Fibroblast of lung (primary cell): ENCODE measurements at regions not wholly inside any gene's neighbourhood (a gene's known extent, or its start where the extent isn't known, plus 50 kb on each side); places are given as distances from the start of the nearest gene placed in this dataset.

Experiments used
- DNase-seq, 2 donors: peaks; one replicate each; pipeline versions ENCODE4 v3.0.0 to v3.0.0-alpha.2; 2010; ENCODE audit warnings: low read depth in 2 of 2
- H2AFZ ChIP-seq: 2 replicates; pipeline ENCODE4 v1.5.1; 2012; ENCODE audit warnings: low read length, control low read depth, inconsistent platforms
- H3K27ac ChIP-seq: 2 replicates; pipeline ENCODE4 v1.5.1; 2011; ENCODE audit warnings: low read length, control low read depth; ENCODE audit not compliant: insufficient read depth
- H3K27me3 ChIP-seq: 2 replicates; pipeline ENCODE4 v1.5.1; 2011; ENCODE audit warnings: mild to moderate bottlenecking, low read length; ENCODE audit not compliant: control insufficient read depth, insufficient read depth
- H3K36me3 ChIP-seq: 2 replicates; pipeline ENCODE4 v1.5.1; 2011; ENCODE audit warnings: low read length; ENCODE audit not compliant: control insufficient read depth, insufficient read depth
- H3K4me1 ChIP-seq: 2 replicates; pipeline ENCODE4 v1.5.1; 2011; ENCODE audit warnings: low read length; ENCODE audit not compliant: control insufficient read depth, insufficient read depth; ENCODE audit errors: extremely low read depth
- H3K4me2 ChIP-seq: 2 replicates; pipeline ENCODE4 v1.5.1; 2011; ENCODE audit warnings: low read length, control low read depth; ENCODE audit not compliant: insufficient read depth; ENCODE audit errors: extremely low read depth
- H3K4me3 ChIP-seq, 4 experiments: fragments of 200-600 bp in 1 of 4; sonication (generic) in 1 of 4; replicated peaks in 1 of 4; 2 replicates each; pipeline ENCODE4 v1.5.1; 2011 to 2016; ENCODE audit warnings: low read length in 4 of 4, low read depth in 3 of 4, mild to moderate bottlenecking in 3 of 4, control low read depth in 2 of 4, inconsistent platforms in 1 of 4, mixed read lengths in 1 of 4; ENCODE audit not compliant: insufficient read depth in 1 of 4; ENCODE audit errors: control extremely low read depth in 1 of 4
- H3K79me2 ChIP-seq: 2 replicates; pipeline ENCODE4 v1.5.1; 2012; ENCODE audit warnings: mild to moderate bottlenecking, low read length, inconsistent platforms; ENCODE audit not compliant: control insufficient read depth, insufficient read depth
- H3K9ac ChIP-seq: 2 replicates; pipeline ENCODE4 v1.5.1; 2011; ENCODE audit warnings: mild to moderate bottlenecking, low read length, control low read depth; ENCODE audit not compliant: insufficient read depth
- H3K9me3 ChIP-seq: 2 replicates; pipeline ENCODE4 v1.5.1; 2012; ENCODE audit warnings: low read depth, low read length; ENCODE audit not compliant: control insufficient read depth, insufficient read depth
- H4K20me1 ChIP-seq: 2 replicates; pipeline ENCODE4 v1.5.1; 2011; ENCODE audit warnings: low read length; ENCODE audit not compliant: control insufficient read depth, insufficient read depth; ENCODE audit errors: extremely low read depth
- EZH2 ChIP-seq: IDR thresholded peaks from 2 replicates; pipeline ENCODE4 v1.5.1; 2012; ENCODE audit warnings: low read length, control low read depth, mild to moderate bottlenecking; ENCODE audit errors: missing control alignments
- TF ChIP-seq, protein P1 (sequence below), 2 donors: IDR thresholded peaks in 1 of 2; conservative IDR thresholded peaks in 1 of 2; 1 replicate in 1 of 2; 2 replicates in 1 of 2; pipeline ENCODE4 v1.5.1; 2011 to 2012; ENCODE audit warnings: low read length in 2 of 2, control low read depth in 1 of 2, inconsistent platforms in 1 of 2, low read depth in 1 of 2, mild to moderate bottlenecking in 1 of 2

DNA sequence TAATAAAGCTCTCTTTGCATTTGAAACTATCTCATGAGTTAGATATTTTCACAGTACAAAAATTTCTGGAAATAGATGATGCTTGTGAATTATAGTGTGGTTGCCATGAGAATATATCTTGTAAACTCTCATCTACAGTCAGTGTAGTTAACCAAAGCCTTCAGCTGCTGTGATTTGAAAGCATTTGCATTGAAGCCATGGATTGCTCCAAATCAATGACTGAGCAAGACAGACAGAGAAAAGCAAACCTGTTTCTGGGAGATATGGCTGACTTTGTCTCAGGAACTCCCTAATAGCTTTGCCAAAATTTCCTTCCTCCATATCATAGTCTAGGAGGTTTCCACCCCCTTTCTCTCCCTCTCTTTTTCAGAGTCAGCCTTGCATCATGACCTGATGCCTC, 955.3 kb downstream of the REEP3 start:
- no peak overlapping the region for H3K4me2 ChIP-seq
- no peaks in the 10 kb centered on the region for H3K9me3 ChIP-seq
- no peak overlapping the region for H2AFZ ChIP-seq
- no peaks in the 10 kb centered on the region for H3K27me3 ChIP-seq
- no peak overlapping the region for H3K4me3 ChIP-seq
- no peaks in the 10 kb centered on the region for H4K20me1 ChIP-seq
- DNase-seq = no peak
- H3K4me1 ChIP-seq = no peaks in the 10 kb centered on the region
- H3K27ac ChIP-seq = no peak overlapping the region
- TF ChIP-seq EZH2 = no peak
- TF ChIP-seq, protein P1, sequence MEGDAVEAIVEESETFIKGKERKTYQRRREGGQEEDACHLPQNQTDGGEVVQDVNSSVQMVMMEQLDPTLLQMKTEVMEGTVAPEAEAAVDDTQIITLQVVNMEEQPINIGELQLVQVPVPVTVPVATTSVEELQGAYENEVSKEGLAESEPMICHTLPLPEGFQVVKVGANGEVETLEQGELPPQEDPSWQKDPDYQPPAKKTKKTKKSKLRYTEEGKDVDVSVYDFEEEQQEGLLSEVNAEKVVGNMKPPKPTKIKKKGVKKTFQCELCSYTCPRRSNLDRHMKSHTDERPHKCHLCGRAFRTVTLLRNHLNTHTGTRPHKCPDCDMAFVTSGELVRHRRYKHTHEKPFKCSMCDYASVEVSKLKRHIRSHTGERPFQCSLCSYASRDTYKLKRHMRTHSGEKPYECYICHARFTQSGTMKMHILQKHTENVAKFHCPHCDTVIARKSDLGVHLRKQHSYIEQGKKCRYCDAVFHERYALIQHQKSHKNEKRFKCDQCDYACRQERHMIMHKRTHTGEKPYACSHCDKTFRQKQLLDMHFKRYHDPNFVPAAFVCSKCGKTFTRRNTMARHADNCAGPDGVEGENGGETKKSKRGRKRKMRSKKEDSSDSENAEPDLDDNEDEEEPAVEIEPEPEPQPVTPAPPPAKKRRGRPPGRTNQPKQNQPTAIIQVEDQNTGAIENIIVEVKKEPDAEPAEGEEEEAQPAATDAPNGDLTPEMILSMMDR (conservative IDR thresholded peaks at IDR 0.05 in 1 of 2, IDR thresholded peaks at IDR 0.05 in 1 of 2; ENCODE audit: low read depth in 1 of 2, low read length in 2 of 2) = no peak
- no peaks in the 10 kb centered on the region for H3K79me2 ChIP-seq
- no peaks in the 10 kb centered on the region for H3K36me3 ChIP-seq
- H3K9ac ChIP-seq = no peak overlapping the region

DNA sequence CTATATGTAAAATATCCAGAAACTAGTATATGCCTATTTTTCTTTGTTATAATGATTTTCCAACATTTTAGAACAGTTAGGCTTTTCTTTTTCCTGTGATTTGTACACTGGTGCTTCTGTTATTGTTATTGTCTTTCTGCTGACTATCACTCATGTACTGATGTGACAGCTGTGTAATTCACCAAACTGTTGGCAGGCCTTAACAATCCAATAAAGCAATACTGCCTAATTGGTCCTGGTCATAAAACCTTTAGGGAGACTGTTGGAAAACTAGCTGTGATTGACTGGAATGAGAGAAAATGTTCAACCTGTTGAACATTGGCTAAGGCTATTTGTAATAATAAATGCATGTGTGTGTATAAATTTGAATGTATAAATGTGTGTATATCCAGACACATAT, 956.6 kb downstream of the REEP3 start:
- no peak overlapping the region for H2AFZ ChIP-seq

DNA sequence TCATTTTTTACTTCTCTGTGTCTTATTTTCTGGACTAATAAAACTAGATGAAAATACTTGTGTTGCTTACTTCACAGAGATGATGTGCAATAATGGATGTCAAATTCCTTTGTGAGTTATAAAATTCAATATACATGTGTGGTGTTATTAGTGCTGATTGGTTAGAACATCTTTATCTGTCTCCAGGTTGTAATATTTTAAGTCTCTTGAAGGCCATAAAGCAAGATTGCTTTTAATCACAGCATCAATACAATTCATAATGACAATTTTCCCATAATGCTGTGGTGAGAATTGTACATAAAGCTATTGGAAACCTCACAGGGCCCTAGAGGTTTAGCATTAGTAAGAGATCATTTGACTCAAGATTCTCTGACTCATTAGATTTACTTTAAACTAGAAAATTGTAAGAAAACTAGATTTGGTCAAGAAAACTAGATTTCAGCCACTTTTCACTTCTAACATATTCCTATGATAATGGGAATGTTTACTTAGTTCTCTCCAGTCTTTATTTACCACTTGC, 963.7 kb downstream of the REEP3 start:
- TF ChIP-seq, protein P1 (conservative IDR thresholded peaks at IDR 0.05 in 1 of 2, IDR thresholded peaks at IDR 0.05 in 1 of 2; ENCODE audit: low read depth in 1 of 2, low read length in 2 of 2) = no peak
- no peak for TF ChIP-seq EZH2
- Histone ChIP-seq H3K9ac (no peak overlapping the region), H2AFZ (no peak overlapping the region), H3K4me3 (no peak overlapping the region), H3K4me1 (peaks cover 6% of the 10 kb centered on the region), H4K20me1 (no peaks in the 10 kb centered on the region), H3K9me3 (no peaks in the 10 kb centered on the region), H3K27me3 (no peaks in the 10 kb centered on the region), H3K4me2 (no peak overlapping the region), H3K79me2 (no peaks in the 10 kb centered on the region), H3K36me3 (no peaks in the 10 kb centered on the region), H3K27ac (no peak overlapping the region)
- DNase-seq = no peak

More for the DNA sequence above, 956.6 kb downstream of the REEP3 start:
- Histone ChIP-seq H3K79me2 (no peaks in the 10 kb centered on the region), H4K20me1 (no peaks in the 10 kb centered on the region), H3K9me3 (no peaks in the 10 kb centered on the region), H3K36me3 (no peaks in the 10 kb centered on the region), H3K4me1 (no peaks in the 10 kb centered on the region), H3K4me3 (no peak overlapping the region), H3K9ac (no peak overlapping the region), H3K27me3 (no peaks in the 10 kb centered on the region), H3K27ac (no peak overlapping the region), H3K4me2 (no peak overlapping the region)
- TF ChIP-seq, protein P1 (conservative IDR thresholded peaks at IDR 0.05 in 1 of 2, IDR thresholded peaks at IDR 0.05 in 1 of 2; ENCODE audit: low read depth in 1 of 2, low read length in 2 of 2) = no peak
- TF ChIP-seq EZH2 = no peak
- no peak for DNase-seq
